Panc1 (cell line): ENCODE measurements at regions not wholly inside any gene's neighbourhood (a gene's known extent, or its start where the extent isn't known, plus 50 kb on each side); places are given as distances from the start of the nearest gene placed in this dataset.

Experiments
- POLR2AphosphoS5 ChIP-seq: IDR thresholded peaks from 2 replicates; pipeline ENCODE4 v1.6.1; 2012; ENCODE audit warnings: mild to moderate bottlenecking, low read depth, low read length, moderate library complexity
- SIN3A ChIP-seq: IDR thresholded peaks from 2 replicates; pipeline ENCODE4 v1.6.1; 2012; ENCODE audit warnings: low read depth, mild to moderate bottlenecking, low read length, moderate library complexity, borderline replicate concordance; ENCODE audit not compliant: insufficient read depth
- TCF7L2 ChIP-seq: IDR thresholded peaks from 2 replicates; pipeline ENCODE4 v1.6.1; 2011; ENCODE audit warnings: mild to moderate bottlenecking, low read depth, low read length, inconsistent platforms
- TF ChIP-seq, protein P1 (sequence below): fragments of 450-650 bp; IDR thresholded peaks from 2 replicates; pipeline ENCODE4 v1.5.1; 2017; ENCODE audit warnings: mild to moderate bottlenecking
- TF ChIP-seq, protein P2 (sequence below), 2 experiments: IDR thresholded peaks; 2 replicates each; pipeline ENCODE4 v1.6.1; 2011 to 2012; ENCODE audit warnings: low read depth in 2 of 2, control low read depth in 1 of 2, low read length in 1 of 2, mild to moderate bottlenecking in 1 of 2, moderate library complexity in 1 of 2; ENCODE audit not compliant: insufficient read depth in 1 of 2

DNA sequence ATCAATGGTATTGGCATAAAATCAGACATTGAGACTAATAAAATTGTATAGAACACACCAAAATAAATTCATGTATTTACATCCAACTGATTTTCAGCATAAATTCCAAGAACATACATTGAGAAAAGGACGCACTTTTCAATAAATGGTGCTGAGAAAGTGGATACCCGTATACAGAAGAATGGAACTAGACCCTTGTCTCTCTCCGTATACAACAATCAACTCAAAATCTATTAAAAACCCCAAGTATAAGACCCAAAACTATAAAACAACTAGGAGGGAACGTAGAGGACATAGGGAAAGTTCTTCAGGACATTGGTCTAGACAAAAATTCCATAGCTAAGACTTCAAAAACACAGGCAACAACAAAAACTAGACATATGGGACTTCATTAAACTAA is 97.4 kb downstream of the GGTLC2 start:
- TF ChIP-seq, protein P1, sequence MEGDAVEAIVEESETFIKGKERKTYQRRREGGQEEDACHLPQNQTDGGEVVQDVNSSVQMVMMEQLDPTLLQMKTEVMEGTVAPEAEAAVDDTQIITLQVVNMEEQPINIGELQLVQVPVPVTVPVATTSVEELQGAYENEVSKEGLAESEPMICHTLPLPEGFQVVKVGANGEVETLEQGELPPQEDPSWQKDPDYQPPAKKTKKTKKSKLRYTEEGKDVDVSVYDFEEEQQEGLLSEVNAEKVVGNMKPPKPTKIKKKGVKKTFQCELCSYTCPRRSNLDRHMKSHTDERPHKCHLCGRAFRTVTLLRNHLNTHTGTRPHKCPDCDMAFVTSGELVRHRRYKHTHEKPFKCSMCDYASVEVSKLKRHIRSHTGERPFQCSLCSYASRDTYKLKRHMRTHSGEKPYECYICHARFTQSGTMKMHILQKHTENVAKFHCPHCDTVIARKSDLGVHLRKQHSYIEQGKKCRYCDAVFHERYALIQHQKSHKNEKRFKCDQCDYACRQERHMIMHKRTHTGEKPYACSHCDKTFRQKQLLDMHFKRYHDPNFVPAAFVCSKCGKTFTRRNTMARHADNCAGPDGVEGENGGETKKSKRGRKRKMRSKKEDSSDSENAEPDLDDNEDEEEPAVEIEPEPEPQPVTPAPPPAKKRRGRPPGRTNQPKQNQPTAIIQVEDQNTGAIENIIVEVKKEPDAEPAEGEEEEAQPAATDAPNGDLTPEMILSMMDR: no peak
- TF ChIP-seq, protein P2, sequence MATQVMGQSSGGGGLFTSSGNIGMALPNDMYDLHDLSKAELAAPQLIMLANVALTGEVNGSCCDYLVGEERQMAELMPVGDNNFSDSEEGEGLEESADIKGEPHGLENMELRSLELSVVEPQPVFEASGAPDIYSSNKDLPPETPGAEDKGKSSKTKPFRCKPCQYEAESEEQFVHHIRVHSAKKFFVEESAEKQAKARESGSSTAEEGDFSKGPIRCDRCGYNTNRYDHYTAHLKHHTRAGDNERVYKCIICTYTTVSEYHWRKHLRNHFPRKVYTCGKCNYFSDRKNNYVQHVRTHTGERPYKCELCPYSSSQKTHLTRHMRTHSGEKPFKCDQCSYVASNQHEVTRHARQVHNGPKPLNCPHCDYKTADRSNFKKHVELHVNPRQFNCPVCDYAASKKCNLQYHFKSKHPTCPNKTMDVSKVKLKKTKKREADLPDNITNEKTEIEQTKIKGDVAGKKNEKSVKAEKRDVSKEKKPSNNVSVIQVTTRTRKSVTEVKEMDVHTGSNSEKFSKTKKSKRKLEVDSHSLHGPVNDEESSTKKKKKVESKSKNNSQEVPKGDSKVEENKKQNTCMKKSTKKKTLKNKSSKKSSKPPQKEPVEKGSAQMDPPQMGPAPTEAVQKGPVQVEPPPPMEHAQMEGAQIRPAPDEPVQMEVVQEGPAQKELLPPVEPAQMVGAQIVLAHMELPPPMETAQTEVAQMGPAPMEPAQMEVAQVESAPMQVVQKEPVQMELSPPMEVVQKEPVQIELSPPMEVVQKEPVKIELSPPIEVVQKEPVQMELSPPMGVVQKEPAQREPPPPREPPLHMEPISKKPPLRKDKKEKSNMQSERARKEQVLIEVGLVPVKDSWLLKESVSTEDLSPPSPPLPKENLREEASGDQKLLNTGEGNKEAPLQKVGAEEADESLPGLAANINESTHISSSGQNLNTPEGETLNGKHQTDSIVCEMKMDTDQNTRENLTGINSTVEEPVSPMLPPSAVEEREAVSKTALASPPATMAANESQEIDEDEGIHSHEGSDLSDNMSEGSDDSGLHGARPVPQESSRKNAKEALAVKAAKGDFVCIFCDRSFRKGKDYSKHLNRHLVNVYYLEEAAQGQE (IDR thresholded peaks at IDR 0.05; ENCODE audit: insufficient read depth in 1 of 2, low read depth in 2 of 2, low read length in 1 of 2): no peak
- TF ChIP-seq TCF7L2 (no peak), POLR2AphosphoS5 (no peak), SIN3A (no peak)
